IMR-90 (cell line): ENCODE measurements at regions not wholly inside any gene's neighbourhood (a gene's known extent, or its start where the extent isn't known, plus 50 kb on each side); places are given as distances from the start of the nearest gene placed in this dataset.
A peak's percentile ranks its signal among the peaks of the same experiment; 100 is the strongest.

Experiments
- ATAC-seq: fragments of 200-7000 bp; cut with Tn5 transposase; 2 replicates; pipeline ENCODE4 v1.9.1; 2020; ENCODE audit warnings: low read depth, mild to moderate bottlenecking, moderate library complexity
- BruUV-seq: library from RNA; stranded (reverse); fragments of 400-500 nt; replicated peaks from 2 replicates; lab custom pipeline; 2021; lab: Mats Ljungman, UMichigan
- CTCF ChIA-PET: fragments of 300-600 bp; formaldehyde crosslinking; extraction: SDS; loops from one replicate; lab custom pipeline; 2021; ENCODE audit warnings: antibody characterized with exemption; lab: Yijun Ruan, JAX
- POLR2A ChIA-PET: fragments of 300-600 bp; sonication (Branson Sonifier 250); formaldehyde crosslinking; loops from one replicate; lab custom pipeline; 2022; ENCODE audit warnings: antibody characterized with exemption; ENCODE audit not compliant: unreplicated experiment; lab: Charles Lee
- DNase-seq: peaks from one replicate; pipeline ENCODE4 v3.0.0; 2013
- H2AFZ ChIP-seq: replicated peaks from 2 replicates; pipeline ENCODE3; 2013; ENCODE audit warnings: low read length, mild to moderate bottlenecking; ENCODE audit not compliant: poor library complexity
- H2AK5ac ChIP-seq: 2 replicates; pipeline ENCODE4 v1.6.1; 2013; ENCODE audit warnings: low read depth, low read length, inconsistent platforms
- H2AK9ac ChIP-seq: replicated peaks from 2 replicates; pipeline ENCODE3; 2013; ENCODE audit warnings: mild to moderate bottlenecking, low read depth, low read length, moderate library complexity; ENCODE audit not compliant: poor library complexity
- H2BK120ac ChIP-seq: 2 replicates; pipeline ENCODE4 v1.6.1; 2013; ENCODE audit warnings: low read depth, low read length, inconsistent platforms
- H2BK15ac ChIP-seq: 3 replicates; pipeline ENCODE4 v1.6.1; 2013; ENCODE audit warnings: low read depth, low read length, inconsistent platforms
- H2BK20ac ChIP-seq: 2 replicates; pipeline ENCODE4 v1.6.1; 2013; ENCODE audit warnings: low read depth, mild to moderate bottlenecking, inconsistent platforms, low read length, moderate library complexity
- H2BK5ac ChIP-seq: 2 replicates; pipeline ENCODE4 v1.6.1; 2013; ENCODE audit warnings: mild to moderate bottlenecking, low read depth, low read length, inconsistent platforms; ENCODE audit not compliant: poor library complexity, severe bottlenecking
- H3K14ac ChIP-seq: replicated peaks from 2 replicates; pipeline ENCODE4 v1.6.1; 2013; ENCODE audit warnings: low read depth, low read length, inconsistent platforms
- H3K18ac ChIP-seq: 2 replicates; pipeline ENCODE4 v1.6.1; 2013; ENCODE audit warnings: low read depth, low read length, control low read depth
- H3K23ac ChIP-seq: 2 replicates; pipeline ENCODE4 v1.6.1; 2013; ENCODE audit warnings: low read depth, low read length, inconsistent platforms
- H3K27ac ChIP-seq: 2 replicates; pipeline ENCODE4 v1.5.1; 2013; ENCODE audit warnings: mild to moderate bottlenecking, control low read depth, low read length; ENCODE audit not compliant: insufficient read depth
- H3K27me3 ChIP-seq: 2 replicates; pipeline ENCODE4 v1.6.1; 2013; ENCODE audit warnings: low read length; ENCODE audit not compliant: control insufficient read depth, insufficient read depth
- H3K36me3 ChIP-seq: 2 replicates; pipeline ENCODE4 v1.6.1; 2013; ENCODE audit warnings: low read length, mixed read lengths; ENCODE audit not compliant: control insufficient read depth, insufficient read depth
- H3K4ac ChIP-seq: 2 replicates; pipeline ENCODE4 v1.6.1; 2013; ENCODE audit warnings: low read depth, low read length, inconsistent platforms
- H3K4me1 ChIP-seq: 2 replicates; pipeline ENCODE4 v1.6.1; 2013; ENCODE audit warnings: low read length, mixed read lengths; ENCODE audit not compliant: control insufficient read depth, insufficient read depth
- H3K4me2 ChIP-seq: 2 replicates; pipeline ENCODE4 v1.6.1; 2013; ENCODE audit warnings: low read depth, mild to moderate bottlenecking, control low read depth, low read length, moderate library complexity
- H3K4me3 ChIP-seq: 2 replicates; pipeline ENCODE4 v1.5.1; 2013; ENCODE audit warnings: low read depth, mild to moderate bottlenecking, control low read depth, low read length, moderate library complexity; ENCODE audit not compliant: insufficient read depth
- H3K56ac ChIP-seq: 2 replicates; pipeline ENCODE4 v1.6.1; 2013; ENCODE audit warnings: low read length, inconsistent platforms; ENCODE audit not compliant: insufficient read depth; ENCODE audit errors: extremely low read depth
- H3K79me1 ChIP-seq, 2 experiments: 2 replicates each; pipeline ENCODE4 v1.6.1; 2013; ENCODE audit warnings: low read length in 2 of 2, inconsistent platforms in 1 of 2, low read depth in 1 of 2
- H3K9ac ChIP-seq: 2 replicates; pipeline ENCODE4 v1.6.1; 2013; ENCODE audit warnings: low read depth, low read length, control low read depth
- H3K9me1 ChIP-seq: 2 replicates; pipeline ENCODE4 v1.6.1; 2013; ENCODE audit warnings: low read length, inconsistent platforms; ENCODE audit not compliant: insufficient read depth
- H3K9me3 ChIP-seq: 2 replicates; pipeline ENCODE4 v1.6.1; 2013; ENCODE audit warnings: low read length; ENCODE audit not compliant: control insufficient read depth, insufficient read depth
- H4K20me1 ChIP-seq: 2 replicates; pipeline ENCODE4 v1.6.1; 2013; ENCODE audit warnings: low read length, inconsistent platforms; ENCODE audit not compliant: insufficient read depth
- H4K5ac ChIP-seq: 2 replicates; pipeline ENCODE4 v1.6.1; 2013; ENCODE audit warnings: mild to moderate bottlenecking, low read depth, low read length, control low read depth
- H4K8ac ChIP-seq, 2 experiments: 2 replicates each; pipeline ENCODE4 v1.6.1; 2013; ENCODE audit warnings: low read depth in 2 of 2, low read length in 2 of 2, control low read depth in 1 of 2, inconsistent platforms in 1 of 2
- H4K91ac ChIP-seq: 2 replicates; pipeline ENCODE4 v1.6.1; 2013; ENCODE audit warnings: low read depth, low read length, inconsistent platforms; ENCODE audit not compliant: insufficient read depth
- CEBPB ChIP-seq: IDR thresholded peaks from 2 replicates; pipeline ENCODE4 v1.6.1; 2012; ENCODE audit warnings: low read depth, low read length, improper control_type of control experiment
- MAFK ChIP-seq: IDR thresholded peaks from 2 replicates; pipeline ENCODE4 v1.6.1; 2012; ENCODE audit warnings: low read depth, low read length, improper control_type of control experiment
- RAD21 ChIP-seq: IDR thresholded peaks from 2 replicates; pipeline ENCODE4 v1.6.1; 2012; ENCODE audit warnings: low read length, improper control_type of control experiment
- RFX5 ChIP-seq: IDR thresholded peaks from 2 replicates; pipeline ENCODE4 v1.8.0; 2012; ENCODE audit warnings: low read depth, mild to moderate bottlenecking, low read length, moderate library complexity
- WGBS, 2 experiments: methylation state at CpG; one replicate each; pipeline versions ENCODE4 v1.1.5 to v1.1.7; 2013; ENCODE audit warnings: missing lambda C conversion rate in 2 of 2; ENCODE audit not compliant: insufficient read length in 1 of 2; ENCODE audit errors: extremely low coverage in 2 of 2; 5-methylcytosine and 5-hydroxymethylcytosine counted together
- dilution Hi-C: fragments of 300-500 bp; cut with HindIII; formaldehyde crosslinking; loops from one replicate; pipeline ENCODE4 v1.14.3; 2018; ENCODE audit warnings: low sequenced_read_pairs; ENCODE audit not compliant: unreplicated experiment
- in situ Hi-C: fragments of 300-500 bp; cut with MboI; formaldehyde crosslinking; loops from 3 replicates; pipeline ENCODE4 v1.14.3; 2019; ENCODE audit warnings: low sequenced_read_pairs, inconsistent platforms, mixed read lengths
- intact Hi-C: fragments of 100-400 bp; cut with micrococcal nuclease; formaldehyde crosslinking; loops from 2 replicates; pipeline ENCODE4 v1.10.0; 2022
- TF ChIP-seq, protein P1 (sequence below): fragments of 150-350 bp; IDR thresholded peaks from 2 replicates; pipeline ENCODE4 v1.6.1; 2017; ENCODE audit warnings: mild to moderate bottlenecking, antibody characterized with exemption, low read length, low read depth

DNA sequence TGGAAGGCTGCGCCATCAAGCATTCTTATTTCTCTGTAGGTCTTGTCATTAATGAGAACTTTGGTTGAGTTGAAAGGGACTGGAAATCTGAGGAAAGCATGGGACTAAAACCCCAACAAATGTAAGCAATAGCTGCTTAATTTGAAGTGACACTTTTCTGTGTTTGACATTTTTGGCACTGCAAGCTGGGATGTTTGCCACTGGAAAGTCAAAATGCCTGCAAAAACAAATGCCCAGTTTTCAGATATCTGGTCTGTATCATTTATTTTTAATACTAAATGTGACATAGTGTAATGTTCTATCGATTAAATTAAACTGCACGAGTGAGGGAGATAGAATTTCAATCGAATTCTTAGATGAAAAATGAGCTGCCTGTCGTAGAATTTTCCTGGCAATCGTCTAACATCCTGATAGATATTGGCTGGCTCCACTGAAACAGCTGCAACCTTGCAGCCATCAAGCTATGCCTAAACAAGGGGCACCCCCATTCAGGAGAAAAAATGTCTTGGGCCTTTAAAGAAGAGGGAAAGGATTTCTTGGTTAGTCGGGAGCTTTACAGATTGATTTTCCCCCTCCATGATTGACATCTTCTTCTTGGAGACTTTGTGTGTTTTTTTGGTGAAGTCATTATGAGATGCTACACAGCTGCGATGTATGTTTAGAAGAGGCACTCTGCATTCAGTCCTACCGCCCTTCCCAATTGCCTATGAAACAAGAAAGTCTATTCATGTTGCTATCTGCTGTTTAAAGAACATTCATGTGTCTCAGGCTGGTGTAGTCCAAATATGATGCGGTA, 316.7 kb upstream of the TBL1XR1 start:
- BruUV-seq, result no TSS peak
- Histone ChIP-seq H3K4ac (no peak overlapping the region), H2AK5ac (no peak overlapping the region), H3K18ac (0 out of 2 replicates have a peak overlapping the region, but pooled peaks have one; percentile 22), H3K14ac (no peak overlapping the region), H3K79me1 (no peaks in the 10 kb centered on the region), H3K27me3 (no peaks in the 10 kb centered on the region), H3K4me1 (peaks cover 16% of the 10 kb centered on the region), H2AK9ac (no peak overlapping the region), H2BK5ac (no peak overlapping the region), H3K27ac (no peak overlapping the region), H2BK120ac (no peak overlapping the region), H3K36me3 (no peaks in the 10 kb centered on the region), H2BK15ac (no peak overlapping the region), H4K5ac (peak overlapping the region; percentile 68; the same call in 1 of the 2 replicates), H4K20me1 (no peaks in the 10 kb centered on the region), H4K91ac (no peak overlapping the region), H3K4me3 (no peak overlapping the region), H3K23ac (no peak overlapping the region), H4K8ac (no peak overlapping the region), H3K9me1 (peaks cover 3% of the 10 kb centered on the region; the same call in 1 of the 2 replicates), H3K9ac (no peak overlapping the region), H3K9me3 (no peaks in the 10 kb centered on the region), H2BK20ac (no peak overlapping the region), H3K4me2 (no peak overlapping the region), H3K56ac (no peak overlapping the region), H2AFZ (no peak overlapping the region)
- no CpG with 5 or more reads among the region's 10 CpGs for WGBS, 2 experiments
- TF ChIP-seq RAD21 (no peak), RFX5 (no peak), CEBPB (no peak), MAFK (no peak)
- TF ChIP-seq, protein P1, sequence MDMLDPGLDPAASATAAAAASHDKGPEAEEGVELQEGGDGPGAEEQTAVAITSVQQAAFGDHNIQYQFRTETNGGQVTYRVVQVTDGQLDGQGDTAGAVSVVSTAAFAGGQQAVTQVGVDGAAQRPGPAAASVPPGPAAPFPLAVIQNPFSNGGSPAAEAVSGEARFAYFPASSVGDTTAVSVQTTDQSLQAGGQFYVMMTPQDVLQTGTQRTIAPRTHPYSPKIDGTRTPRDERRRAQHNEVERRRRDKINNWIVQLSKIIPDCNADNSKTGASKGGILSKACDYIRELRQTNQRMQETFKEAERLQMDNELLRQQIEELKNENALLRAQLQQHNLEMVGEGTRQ, result no peak
- POLR2A ChIA-PET, result no interaction called here
- dilution Hi-C loops, result no loop called here
- intact Hi-C loops, result no loop called here
- CTCF ChIA-PET, result no interaction called here
- in situ Hi-C loops, result no loop called here
- no peak for ATAC-seq
- DNase-seq, result no peak
